HG02623 (cell line): ENCODE measurements at regions not wholly inside any gene's neighbourhood (a gene's known extent, or its start where the extent isn't known, plus 50 kb on each side); places are given as distances from the start of the nearest gene placed in this dataset.
"Not testable (repeated sequence)": the region's sequence is repeated elsewhere in the genome, so short reads cannot be mapped to it uniquely, and the experiment has no call there.

Source experiments
- ATAC-seq: cut with Tn5 transposase; IDR thresholded peaks from one replicate; pipeline ENCODE4 v1.9.1; 2021; ENCODE audit warnings: moderate library complexity; ENCODE audit not compliant: unreplicated experiment

DNA sequence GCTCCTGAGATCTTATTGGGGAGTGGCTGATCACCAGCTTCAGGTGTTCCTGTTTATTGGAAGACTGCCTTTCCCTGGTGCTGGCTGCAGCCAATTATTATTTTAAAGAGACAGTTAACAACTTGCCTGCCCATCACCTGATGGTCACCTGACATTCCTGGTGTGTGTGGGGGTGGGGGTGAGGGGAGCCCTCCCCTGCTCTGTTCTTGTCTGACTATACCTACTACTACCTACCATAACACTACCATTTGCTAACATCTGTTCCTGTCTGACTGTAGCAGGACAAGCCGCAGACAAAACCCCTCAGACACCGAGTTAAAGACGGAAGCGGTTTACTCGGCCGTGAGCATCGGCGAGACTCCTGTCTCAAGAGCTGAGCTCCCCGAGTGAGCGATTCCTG is 54.9 kb upstream of the NBPF3 start:
- ATAC-seq: no peak

DNA sequence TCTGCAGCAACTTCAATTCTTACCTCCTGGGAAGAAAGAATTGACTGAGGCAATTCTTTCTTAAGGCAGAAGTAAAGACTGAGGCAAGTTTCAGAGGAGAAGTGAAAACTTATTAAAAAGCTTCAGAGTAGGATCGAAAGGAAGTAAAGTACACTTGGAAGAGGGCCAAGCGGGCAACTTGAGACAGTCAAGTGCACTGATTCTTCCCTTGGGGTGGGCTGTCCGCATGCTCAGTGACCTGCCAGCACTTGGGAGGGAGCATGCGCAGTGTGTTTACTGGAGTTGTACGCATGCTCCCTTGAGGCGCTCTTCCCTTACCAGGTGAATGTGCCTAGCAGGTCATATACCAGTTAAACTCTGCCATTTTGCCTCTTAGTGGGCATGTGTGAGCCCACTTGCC is 55.3 kb upstream of the NBPF3 start:
- no peak for ATAC-seq

DNA sequence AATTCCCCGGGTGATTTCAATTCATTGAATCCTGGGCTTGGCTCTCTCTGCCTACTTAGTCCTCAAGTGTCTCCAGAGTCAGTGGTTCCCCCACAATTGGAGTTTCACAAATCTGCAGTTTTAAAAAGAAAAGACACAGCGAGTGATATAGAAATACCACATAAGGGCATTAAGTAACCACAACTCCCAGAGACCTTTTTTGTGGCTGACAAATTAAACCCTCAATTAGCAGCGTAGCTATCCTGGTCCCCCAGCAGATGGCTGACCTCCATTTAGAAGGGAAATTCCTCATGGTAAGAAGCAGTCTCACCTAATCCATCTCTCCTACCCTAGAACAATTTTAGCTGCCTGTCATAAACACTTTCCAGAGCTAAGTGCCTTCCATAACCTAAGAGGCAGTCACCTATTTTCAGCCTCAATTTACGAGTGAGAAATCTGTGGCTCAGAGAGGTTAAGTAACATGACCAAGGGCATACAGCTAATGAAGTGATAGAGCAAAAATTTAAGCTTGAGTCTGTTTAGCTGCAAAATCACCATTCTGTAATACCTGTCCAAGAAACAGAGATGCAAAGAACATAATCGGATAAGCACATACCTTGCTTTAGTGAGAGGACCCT is 56.0 kb upstream of the NBPF3 start:
- no peak for ATAC-seq

DNA sequence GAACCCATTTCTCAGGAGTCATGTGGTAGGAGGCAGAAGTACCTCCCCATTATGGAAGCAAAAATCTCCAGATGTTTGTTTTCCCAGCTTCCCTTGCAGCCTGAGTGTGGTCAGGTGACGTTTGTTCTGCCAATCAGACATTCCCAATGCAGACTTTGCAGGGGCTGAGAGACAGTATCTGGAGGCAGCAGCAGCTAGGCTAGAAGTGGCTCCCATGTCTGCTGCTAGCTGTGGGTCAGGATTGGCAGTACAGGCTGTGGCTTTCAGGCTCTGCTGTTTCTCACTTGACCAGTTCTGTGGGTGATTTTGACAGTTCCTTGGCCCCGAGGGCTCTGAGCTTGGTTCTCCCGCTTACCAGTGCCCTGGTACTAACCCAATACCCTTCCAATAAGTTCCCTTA is 58.6 kb upstream of the NBPF3 start:
- ATAC-seq: no peak

DNA sequence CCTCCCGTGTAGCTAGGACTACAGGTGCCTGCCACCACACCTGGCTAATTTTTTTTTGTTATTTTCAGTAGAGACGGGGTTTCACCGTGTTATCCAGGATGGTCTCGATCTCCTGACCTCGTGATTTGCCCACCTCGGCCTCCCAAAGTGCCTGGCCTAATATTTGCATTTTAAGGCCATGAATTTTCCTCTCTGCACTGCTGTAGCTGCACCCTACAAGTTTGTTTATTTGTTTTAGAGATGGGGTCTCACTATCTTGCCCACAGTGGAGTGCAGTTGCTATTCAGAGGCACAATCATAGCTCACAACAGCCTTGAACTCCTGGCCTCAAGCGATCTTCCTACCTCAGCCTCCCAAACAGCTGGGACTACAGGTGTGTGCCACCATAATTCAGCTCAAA is 59.8 kb upstream of the NBPF3 start:
- ATAC-seq: not testable (repeated sequence)

DNA sequence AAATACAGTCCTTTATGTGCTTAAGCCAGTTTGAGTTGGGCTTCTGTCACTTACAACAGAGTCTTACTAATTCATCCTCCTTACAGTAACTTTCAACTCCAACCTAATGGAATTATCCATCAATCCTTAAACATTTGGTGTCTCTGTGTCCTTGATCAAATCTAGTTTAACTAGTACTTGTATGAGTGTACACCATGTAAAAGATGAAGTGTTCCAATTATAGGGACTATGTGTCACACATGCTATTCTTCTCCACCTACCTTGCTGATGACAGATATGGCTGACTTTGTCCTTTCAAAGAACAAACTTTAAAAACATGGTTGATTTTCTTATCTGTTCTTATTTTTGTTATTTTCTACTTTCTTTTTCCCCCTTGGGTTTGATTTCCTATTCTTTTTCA is 60.4 kb upstream of the NBPF3 start:
- no peak for ATAC-seq

DNA sequence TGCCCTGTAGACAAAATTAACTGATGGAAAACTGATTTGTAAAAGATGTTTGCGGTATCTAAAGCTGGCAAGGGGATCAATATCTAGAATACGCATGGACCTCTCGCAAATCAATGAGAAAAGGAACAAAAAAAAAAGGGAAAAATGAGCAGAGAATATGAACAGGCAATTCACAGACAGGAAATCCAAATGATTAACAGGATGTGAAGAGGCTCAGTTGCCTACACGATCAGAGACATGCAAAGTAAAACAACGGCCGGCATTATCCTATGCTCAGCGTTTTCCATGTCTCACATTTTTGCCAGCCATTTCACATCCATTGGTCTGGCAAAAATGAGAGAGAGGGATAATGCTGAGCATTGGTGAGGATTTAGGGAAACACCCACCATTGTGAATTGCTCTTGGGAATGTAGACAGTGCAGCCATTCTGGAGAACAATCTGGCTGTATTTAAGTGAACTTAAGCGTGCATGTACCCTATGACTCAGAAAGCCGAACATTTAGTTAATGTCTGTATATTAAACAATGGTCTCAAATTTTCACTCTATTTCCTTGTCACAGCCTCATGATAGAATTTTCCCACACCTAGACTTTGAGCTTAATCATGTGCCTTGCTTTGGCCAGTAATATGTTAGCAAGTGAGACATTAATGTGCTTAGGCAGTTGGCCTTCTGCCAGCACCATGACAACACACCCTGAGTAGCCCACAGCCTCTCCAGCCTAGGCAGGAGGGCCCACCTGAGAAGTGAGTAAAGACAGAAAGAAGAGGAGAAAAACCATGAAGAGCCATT is 61.0 kb upstream of the NBPF3 start:
- ATAC-seq: no peak

DNA sequence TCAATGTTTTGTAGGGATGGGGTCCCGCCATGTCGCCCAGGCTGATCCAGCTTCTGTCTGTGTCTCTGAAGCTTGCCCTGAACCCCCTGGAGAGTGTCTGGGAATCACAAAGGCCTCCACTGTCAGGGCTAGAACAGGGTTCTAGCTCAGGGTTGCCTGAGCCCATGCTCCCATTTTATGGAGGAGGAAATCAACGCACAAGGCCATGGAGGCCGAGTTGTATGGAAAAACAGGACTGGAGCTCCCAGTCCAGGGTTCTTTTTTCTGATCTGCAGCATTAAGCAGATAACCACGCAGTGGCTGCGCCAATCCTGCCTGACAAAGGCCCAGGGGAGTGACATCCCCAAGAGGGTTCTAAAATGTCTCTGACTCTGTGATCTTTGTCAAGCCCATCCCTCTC is 67.6 kb upstream of the NBPF3 start:
- ATAC-seq: no peak

DNA sequence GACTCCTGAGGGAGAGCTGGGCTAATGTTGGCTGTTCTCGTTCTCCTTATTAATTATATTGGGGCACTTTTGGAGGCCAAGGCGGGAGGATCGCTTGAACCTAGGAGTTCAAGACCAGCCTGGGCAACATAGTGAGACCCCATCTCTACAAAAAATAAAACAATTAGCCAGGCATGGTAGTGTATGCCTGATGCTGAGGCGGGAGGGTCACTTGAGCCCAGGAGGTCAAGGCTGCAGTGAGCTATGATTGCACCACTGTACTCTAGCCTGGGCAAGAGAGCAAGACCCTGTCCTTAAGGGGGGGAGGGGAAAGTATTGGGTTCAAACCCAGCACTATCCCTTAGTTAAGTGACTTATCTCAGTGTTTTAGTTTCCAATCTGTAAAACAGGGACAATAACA is 70.0 kb upstream of the NBPF3 start:
- ATAC-seq: no peak

DNA sequence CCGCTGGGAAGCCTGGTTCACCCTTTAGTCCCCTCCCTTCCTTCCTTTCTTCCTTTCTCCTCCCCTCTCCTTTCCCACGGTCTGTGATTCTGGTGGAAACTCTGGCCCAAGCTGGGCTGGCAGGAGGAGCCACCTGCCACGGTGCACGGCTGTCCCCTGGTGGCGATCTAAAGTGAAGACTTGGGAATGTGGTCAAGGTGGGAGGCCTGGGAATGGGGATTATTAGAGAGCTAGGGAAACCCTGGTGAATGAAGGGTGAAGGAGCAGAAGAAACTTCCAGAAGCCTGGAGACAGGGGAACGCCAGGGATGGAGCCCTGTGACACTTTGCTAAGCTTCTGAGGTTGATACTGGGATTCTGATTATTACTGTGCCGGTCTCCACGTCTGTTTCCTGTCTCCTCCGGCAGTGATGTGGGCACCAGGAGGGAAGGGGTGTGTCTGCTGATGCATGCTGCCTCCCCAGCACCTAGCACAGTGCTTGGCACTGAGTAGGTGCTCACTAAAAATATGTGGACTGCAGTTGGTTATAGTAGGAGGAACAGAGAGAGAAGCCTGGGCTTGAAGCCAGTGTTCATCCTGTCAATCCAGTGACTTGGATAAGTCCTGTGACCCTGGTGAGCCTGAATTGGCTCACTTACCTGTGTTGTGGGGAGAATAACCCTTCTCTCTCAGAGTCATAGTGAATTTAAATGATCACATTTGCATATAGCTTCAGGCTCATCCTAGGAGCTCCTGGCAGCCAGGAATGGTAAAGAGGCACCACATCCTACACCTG is 71.2 kb upstream of the NBPF3 start:
- no peak for ATAC-seq

DNA sequence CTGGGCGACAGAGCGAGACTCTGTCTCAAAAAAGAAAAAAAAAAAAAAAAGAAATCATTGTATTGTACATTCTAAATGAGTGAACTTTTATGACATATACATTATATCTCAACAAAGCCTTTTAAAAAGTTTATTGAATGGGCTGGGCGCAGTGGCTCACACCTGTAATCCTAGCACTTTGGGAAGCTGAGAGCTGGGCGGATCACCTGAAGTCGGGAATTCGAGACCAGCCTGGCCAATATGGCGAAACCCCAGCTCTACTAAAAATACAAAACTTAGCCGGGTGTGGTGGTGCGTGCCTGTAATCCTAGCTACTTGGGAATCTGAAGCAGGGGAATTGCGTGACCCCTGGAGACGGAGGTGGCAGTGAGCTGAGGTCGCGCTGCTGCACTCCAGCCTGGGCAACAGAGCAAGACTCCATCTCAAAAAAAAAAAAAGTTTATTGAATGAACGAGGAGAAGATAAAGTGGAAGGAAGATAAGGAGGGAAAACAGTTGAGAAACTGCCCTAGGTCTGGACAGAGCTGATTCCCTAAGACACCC is 71.9 kb upstream of the NBPF3 start:
- ATAC-seq: not testable (repeated sequence)

DNA sequence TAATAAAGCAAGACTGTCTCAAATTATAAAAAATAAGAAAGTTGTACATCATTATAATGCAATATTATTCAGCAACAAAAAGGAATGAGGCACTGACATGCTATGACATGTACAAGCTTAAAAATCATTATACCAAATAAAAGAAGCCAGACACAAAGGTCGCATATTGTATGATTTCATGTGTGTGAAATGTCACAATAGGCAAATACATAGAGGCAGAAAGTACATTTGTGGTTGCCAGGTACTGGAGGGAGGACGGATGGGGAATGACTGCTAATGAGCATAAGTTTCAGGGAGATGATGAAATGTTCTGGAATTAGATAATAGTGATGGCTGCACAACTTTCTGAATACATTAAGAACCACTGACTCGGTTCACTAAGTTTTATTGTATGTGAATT is 73.6 kb upstream of the NBPF3 start:
- ATAC-seq: no peak

DNA sequence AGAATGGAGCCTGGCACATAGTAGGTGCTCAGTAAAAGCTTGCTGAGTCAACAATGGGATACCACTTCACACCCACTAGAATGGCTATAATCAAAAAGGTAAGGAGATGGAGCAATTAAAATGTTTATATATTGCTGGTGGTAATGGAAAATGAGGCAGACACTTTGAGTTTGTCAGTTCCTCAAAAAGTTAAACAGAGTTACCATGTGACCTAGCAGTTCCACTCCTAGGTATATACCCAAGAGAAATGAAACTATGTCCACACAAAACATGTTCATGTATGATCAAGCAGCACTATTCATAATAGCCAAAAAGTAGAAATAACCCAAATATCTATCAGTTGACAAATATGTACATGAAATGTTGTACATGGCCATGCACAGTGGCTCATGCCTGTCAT is 74.8 kb upstream of the ECE1 start:
- ATAC-seq: no peak

DNA sequence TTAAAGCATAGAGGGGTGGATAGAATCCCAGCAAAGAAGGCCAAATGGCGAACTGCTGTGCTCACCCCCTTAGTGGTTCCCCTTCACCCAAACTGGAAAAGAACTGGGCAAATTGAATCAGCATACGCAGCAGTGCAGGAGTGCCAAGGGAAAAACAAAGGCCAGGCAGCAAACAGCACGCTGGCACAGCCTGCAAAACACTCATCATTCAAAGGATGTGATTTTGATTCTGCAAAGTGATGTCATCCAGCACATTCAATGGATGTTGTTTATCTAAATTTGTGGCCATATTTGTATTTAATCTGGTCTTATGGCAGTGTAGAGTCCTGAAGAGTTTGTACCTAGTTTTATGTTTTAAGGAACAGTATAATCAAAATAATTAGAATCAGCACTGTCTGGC is 71.8 kb upstream of the ECE1 start:
- ATAC-seq: no peak

DNA sequence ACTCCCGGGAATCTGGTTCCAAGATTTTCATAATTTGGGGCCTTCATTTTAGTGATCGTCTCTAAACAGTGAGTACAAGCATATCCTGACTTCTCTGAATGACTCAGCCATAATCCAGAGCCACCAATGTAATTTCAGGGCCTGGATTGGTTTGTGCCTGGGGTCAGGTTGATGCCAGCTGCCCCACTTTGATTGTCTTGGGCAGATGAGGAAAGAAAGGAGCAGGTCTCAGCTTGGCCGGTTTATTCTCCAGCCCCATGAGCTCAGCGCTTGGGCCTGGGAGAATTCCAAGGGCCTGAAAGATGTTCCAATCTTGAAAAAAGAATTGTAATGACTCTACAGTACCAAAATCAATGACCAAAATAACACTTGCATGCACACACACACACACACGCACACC is 71.2 kb upstream of the ECE1 start:
- no peak for ATAC-seq

DNA sequence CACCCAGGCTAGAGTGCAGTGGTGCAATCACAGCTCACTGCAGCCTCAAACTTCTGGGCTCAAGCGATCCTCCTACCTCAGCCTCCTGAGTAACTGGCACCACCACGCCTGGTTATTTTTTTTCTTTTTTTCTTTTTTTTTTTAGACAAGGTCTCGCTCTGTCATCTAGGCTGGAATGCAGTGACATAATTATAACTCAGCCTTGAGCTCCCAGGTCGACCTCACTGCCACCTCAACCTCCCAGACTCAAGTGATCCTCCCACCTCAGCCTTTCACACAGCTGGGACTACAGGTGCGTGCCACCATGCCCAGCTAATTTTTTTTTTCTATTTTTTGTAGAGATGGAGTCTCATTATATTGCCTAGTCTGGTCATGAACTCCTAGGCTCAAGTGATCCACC is 66.9 kb upstream of the ECE1 start:
- ATAC-seq: no peak

DNA sequence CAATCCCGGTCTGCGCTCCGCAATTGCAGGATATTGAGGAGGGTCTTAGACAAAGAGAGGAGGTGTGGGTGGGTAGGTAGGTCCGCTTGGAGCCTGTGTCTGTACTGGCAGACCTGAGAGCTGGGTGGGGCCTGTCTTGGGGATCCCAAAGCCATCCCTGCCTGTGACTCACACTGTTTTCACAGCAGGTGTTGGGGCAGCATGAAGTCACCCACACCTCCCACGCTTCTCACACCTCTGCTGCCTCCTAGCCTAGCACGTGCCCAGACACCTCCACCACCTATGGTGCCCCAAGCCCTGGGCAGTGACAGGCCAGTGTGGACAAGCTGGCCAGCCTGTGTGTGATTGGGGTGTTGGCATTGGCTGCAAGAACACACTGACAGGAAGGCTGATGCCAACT is 65.7 kb upstream of the ECE1 start:
- ATAC-seq: no peak

DNA sequence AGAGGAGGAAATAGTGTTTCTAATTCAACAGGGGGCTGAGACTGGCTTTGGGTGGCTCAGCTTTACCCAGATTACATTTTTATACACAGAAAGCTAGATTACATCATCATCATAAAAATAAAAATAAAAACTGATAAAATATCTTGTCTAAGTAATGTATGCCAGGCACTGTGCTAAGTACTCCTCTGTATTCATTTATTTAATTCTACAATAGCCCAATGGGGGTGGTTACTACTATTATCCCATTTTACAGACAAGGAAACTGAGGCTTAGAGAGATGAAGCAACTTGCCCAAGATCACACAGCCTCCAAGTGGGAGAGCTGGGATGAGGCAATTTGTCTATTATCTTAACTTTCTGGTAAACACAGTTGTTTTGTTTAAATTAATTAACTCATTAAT is 62.3 kb upstream of the ECE1 start:
- ATAC-seq: no peak

DNA sequence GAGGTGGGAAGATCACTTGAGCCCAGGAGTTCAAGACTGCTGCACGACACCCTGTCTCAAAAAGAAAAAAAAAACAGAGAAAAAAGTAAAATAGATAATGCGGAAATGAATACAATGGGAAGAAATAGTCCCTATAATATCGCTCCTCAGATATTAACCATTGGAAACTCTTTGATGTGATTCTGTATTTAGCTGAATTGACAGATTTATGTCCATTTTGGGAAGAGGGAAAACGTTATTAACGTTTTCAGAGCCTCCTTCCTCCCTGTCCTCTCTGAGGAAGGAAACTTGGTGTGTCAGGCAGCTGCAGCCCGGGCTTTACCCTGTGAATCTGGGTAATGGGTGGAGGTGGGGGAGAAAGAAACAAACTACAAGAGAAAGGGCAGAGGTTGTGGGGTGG is 61.6 kb upstream of the ECE1 start:
- no peak for ATAC-seq

DNA sequence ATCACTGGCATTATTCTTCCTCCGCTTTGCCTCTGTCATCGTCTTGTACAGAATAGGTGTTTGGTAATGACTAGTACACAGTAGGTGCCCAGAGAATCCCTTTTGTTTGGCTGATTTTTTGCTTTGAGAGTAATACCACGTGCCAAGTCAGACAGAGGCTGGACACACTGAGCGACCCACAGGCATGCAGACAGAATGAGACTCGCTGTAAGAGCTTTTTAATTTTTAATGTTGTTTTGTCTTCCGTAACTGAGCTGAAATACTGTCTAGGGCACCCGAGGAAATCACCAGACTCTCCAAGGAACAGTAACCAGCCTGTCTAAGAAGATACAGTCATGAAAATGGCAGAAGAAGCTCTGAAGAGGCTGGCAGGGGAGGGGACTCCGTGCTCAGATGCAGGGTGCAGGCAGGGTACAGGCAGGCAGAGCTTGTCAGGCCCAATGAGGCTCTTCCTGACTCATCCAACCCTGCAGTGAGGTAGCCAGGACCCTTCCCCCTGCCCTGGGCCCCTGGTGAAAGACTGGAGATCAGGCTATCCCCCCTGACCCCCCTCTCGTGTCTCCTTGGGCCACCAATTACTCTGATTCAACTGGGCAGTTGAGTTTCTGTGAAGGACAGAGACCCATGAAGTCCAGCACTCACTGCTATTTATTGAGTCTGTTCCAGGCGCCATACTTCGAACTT is 60.1 kb upstream of the ECE1 start:
- no peak for ATAC-seq

DNA sequence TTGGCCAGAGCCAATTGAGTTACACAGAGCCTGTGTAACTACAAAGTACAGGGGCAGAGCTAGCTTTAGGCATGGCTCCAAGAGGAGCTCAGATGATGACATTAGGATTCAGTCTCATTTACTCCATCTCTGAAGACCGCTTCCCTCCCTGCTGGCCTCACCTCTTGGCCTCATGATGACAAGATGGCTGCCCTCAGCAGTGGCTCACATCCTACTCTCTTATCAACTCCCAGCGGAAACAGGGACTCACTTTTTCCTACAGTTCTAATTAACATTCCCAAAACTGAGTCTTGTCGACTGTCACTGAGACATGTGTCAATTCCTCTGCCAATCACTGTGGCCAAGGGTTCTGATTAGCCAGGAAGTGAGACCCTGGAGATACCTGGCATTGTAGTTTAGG is 59.4 kb upstream of the ECE1 start:
- ATAC-seq: no peak
